H1 (cell line): ENCODE measurements at regions not wholly inside any gene's neighbourhood (a gene's known extent, or its start where the extent isn't known, plus 50 kb on each side); places are given as distances from the start of the nearest gene placed in this dataset.

Source experiments
- CTCF ChIA-PET: fragments of 300-600 bp; sonication (Branson Sonifier 250); formaldehyde crosslinking; loops from one replicate; lab custom pipeline; 2021; ENCODE audit not compliant: partially characterized antibody; lab: Charles Lee
- POLR2A ChIA-PET: fragments of 300-600 bp; sonication (Branson Sonifier 250); formaldehyde crosslinking; loops from one replicate; lab custom pipeline; 2021; ENCODE audit warnings: inconsistent platforms; ENCODE audit not compliant: partially characterized antibody; lab: Charles Lee
- DNase-seq, 2 experiments: peaks; one replicate each; pipeline versions ENCODE4 v3.0.0 to v3.0.0-alpha.2; 2010 to 2022; ENCODE audit warnings: low spot score in 2 of 2, low read depth in 1 of 2, mixed read lengths in 1 of 2
- FAIRE-seq: peaks from 2 replicates; lab custom pipeline; 2011; peaks lifted over from hg19 to GRCh38; lab: Jason Lieb, UNC
- H2AFZ ChIP-seq: 2 replicates; pipeline ENCODE4 v1.8.1; 2012; ENCODE audit warnings: low read length, inconsistent platforms
- H2AK5ac ChIP-seq: 2 replicates; pipeline ENCODE4 v1.6.1; 2013; ENCODE audit warnings: low read depth, low read length
- H2BK120ac ChIP-seq: replicated peaks from 2 replicates; pipeline ENCODE3; 2013; ENCODE audit warnings: low read depth, low read length, inconsistent platforms
- H2BK12ac ChIP-seq: 2 replicates; pipeline ENCODE4 v1.6.1; 2013; ENCODE audit warnings: low read depth, low read length
- H2BK15ac ChIP-seq: 2 replicates; pipeline ENCODE4 v1.6.1; 2013; ENCODE audit warnings: low read length
- H2BK20ac ChIP-seq: 2 replicates; pipeline ENCODE4 v1.6.1; 2013; ENCODE audit warnings: low read length
- H2BK5ac ChIP-seq: 2 replicates; pipeline ENCODE4 v1.6.1; 2013; ENCODE audit warnings: low read depth, low read length
- H3K14ac ChIP-seq: 2 replicates; pipeline ENCODE4 v1.6.1; 2013; ENCODE audit warnings: inconsistent platforms; ENCODE audit not compliant: insufficient read length
- H3K18ac ChIP-seq: 2 replicates; pipeline ENCODE4 v1.6.1; 2013; ENCODE audit warnings: low read length; ENCODE audit errors: extremely low read depth
- H3K23ac ChIP-seq: 2 replicates; pipeline ENCODE4 v1.6.1; 2013; ENCODE audit warnings: inconsistent platforms; ENCODE audit not compliant: insufficient read length
- H3K23me2 ChIP-seq: 2 replicates; pipeline ENCODE4 v1.6.1; 2013; ENCODE audit warnings: low read depth, low read length
- H3K27ac ChIP-seq: 2 replicates; pipeline ENCODE4 v1.6.1; 2011; ENCODE audit warnings: low read depth, low read length, inconsistent platforms
- H3K27me3 ChIP-seq, 4 experiments: replicated peaks in 1 of 4; 1 replicate in 1 of 4; 2 replicates in 3 of 4; pipeline versions ENCODE4 v1.6.1 to v1.8.1; 2011 to 2013; ENCODE audit warnings: low read length in 3 of 4, mild to moderate bottlenecking in 3 of 4, inconsistent platforms in 2 of 4, mixed read lengths in 2 of 4, moderate library complexity in 1 of 4; ENCODE audit not compliant: control insufficient read depth in 3 of 4, insufficient read depth in 3 of 4; ENCODE audit errors: extremely low read depth in 1 of 4
- H3K36me3 ChIP-seq, 4 experiments: 2 replicates each; pipeline versions ENCODE4 v1.6.1 to v1.8.1; 2011 to 2013; ENCODE audit warnings: mild to moderate bottlenecking in 4 of 4, low read length in 3 of 4, moderate library complexity in 2 of 4, control low read depth in 1 of 4, inconsistent platforms in 1 of 4; ENCODE audit not compliant: insufficient read depth in 4 of 4, control insufficient read depth in 2 of 4
- H3K4ac ChIP-seq: replicated peaks from 2 replicates; pipeline ENCODE3; 2013; ENCODE audit warnings: low read length, low read depth, mixed read lengths, inconsistent platforms; ENCODE audit not compliant: insufficient read length
- H3K4me1 ChIP-seq, 4 experiments: replicated peaks in 1 of 4; 1 replicate in 1 of 4; 2 replicates in 3 of 4; pipeline versions ENCODE4 v1.6.1 to v1.8.1; 2011 to 2013; ENCODE audit warnings: low read length in 3 of 4, inconsistent platforms in 2 of 4, mixed read lengths in 1 of 4; ENCODE audit not compliant: insufficient read depth in 4 of 4, control insufficient read depth in 3 of 4
- H3K4me2 ChIP-seq, 2 experiments: 2 replicates each; pipeline versions ENCODE4 v1.6.1 to v1.8.1; 2011 to 2013; ENCODE audit warnings: low read depth in 2 of 2, low read length in 2 of 2, control low read depth in 1 of 2, inconsistent platforms in 1 of 2, mild to moderate bottlenecking in 1 of 2; ENCODE audit not compliant: insufficient read depth in 1 of 2
- H3K4me3 ChIP-seq, 4 experiments: fragments of 200-600, 300-600 bp in 1 of 4; sonication (generic), shearing (Covaris generic), sonication (Bioruptor Twin) in 1 of 4; 2 replicates each; pipeline versions ENCODE4 v1.5.1 to v1.8.1; 2011 to 2016; ENCODE audit warnings: low read length in 4 of 4, low read depth in 3 of 4, control low read depth in 2 of 4, inconsistent platforms in 2 of 4, mild to moderate bottlenecking in 2 of 4, mixed read lengths in 1 of 4, moderate library complexity in 1 of 4; ENCODE audit not compliant: insufficient read depth in 2 of 4; ENCODE audit errors: extremely low read depth in 1 of 4
- H3K56ac ChIP-seq: replicated peaks from 2 replicates; pipeline ENCODE3; 2013; ENCODE audit warnings: low read depth, mild to moderate bottlenecking, mixed read lengths, low read length, inconsistent platforms; ENCODE audit not compliant: insufficient read length
- H3K79me1 ChIP-seq: 2 replicates; pipeline ENCODE4 v1.6.1; 2013; ENCODE audit warnings: low read depth, low read length, control low read depth
- H3K79me2 ChIP-seq, 2 experiments: 2 replicates each; pipeline versions ENCODE4 v1.6.1 to v1.8.1; 2012 to 2013; ENCODE audit warnings: low read length in 2 of 2, mild to moderate bottlenecking in 2 of 2, inconsistent platforms in 1 of 2; ENCODE audit not compliant: insufficient read depth in 2 of 2, control insufficient read depth in 1 of 2
- H3K9ac ChIP-seq, 4 experiments: replicated peaks in 1 of 4; 1 replicate in 1 of 4; 2 replicates in 3 of 4; pipeline versions ENCODE4 v1.6.1 to v1.8.1; 2011 to 2013; ENCODE audit warnings: low read depth in 3 of 4, low read length in 3 of 4, control low read depth in 2 of 4, mild to moderate bottlenecking in 2 of 4, moderate library complexity in 2 of 4, inconsistent platforms in 1 of 4; ENCODE audit errors: extremely low read depth in 1 of 4
- H3K9me3 ChIP-seq, 2 experiments: 2 replicates each; pipeline versions ENCODE4 v1.6.1 to v1.8.1; 2012 to 2013; ENCODE audit warnings: mild to moderate bottlenecking in 2 of 2, moderate library complexity in 2 of 2, control low read depth in 1 of 2, inconsistent platforms in 1 of 2, low read depth in 1 of 2, low read length in 1 of 2, mixed read lengths in 1 of 2; ENCODE audit not compliant: insufficient read depth in 2 of 2
- H4K20me1 ChIP-seq, 2 experiments: replicated peaks in 1 of 2; 2 replicates each; pipeline versions ENCODE3 to v1.8.1; 2011 to 2013; ENCODE audit warnings: inconsistent platforms in 2 of 2, low read length in 2 of 2, mild to moderate bottlenecking in 1 of 2; ENCODE audit not compliant: insufficient read depth in 2 of 2, control insufficient read depth in 1 of 2
- H4K5ac ChIP-seq: 2 replicates; pipeline ENCODE4 v1.6.1; 2013; ENCODE audit warnings: low read length, low read depth, mixed read lengths, inconsistent platforms; ENCODE audit not compliant: insufficient read length
- H4K8ac ChIP-seq: 2 replicates; pipeline ENCODE4 v1.8.0; 2013; ENCODE audit warnings: mild to moderate bottlenecking, moderate library complexity, low read length, inconsistent platforms; ENCODE audit not compliant: insufficient read depth; ENCODE audit errors: extremely low read depth
- H4K91ac ChIP-seq: replicated peaks from 2 replicates; pipeline ENCODE3; 2013; ENCODE audit warnings: low read length, mixed read lengths, inconsistent platforms; ENCODE audit not compliant: insufficient read length
- ASH2L ChIP-seq: fragments of 200-600, 300-600 bp; sonication (generic); IDR thresholded peaks from one replicate; pipeline ENCODE4 v1.7.1; 2017; ENCODE audit warnings: low read length
- CTBP2 ChIP-seq: IDR thresholded peaks from 2 replicates; pipeline ENCODE4 v1.7.0; 2011; ENCODE audit warnings: borderline replicate concordance, mild to moderate bottlenecking, moderate library complexity, mixed read lengths, low read length; ENCODE audit not compliant: insufficient read depth, insufficient read length
- E2F6 ChIP-seq: IDR thresholded peaks from 2 replicates; pipeline ENCODE4 v1.6.1; 2012; ENCODE audit warnings: inconsistent platforms
- EZH2 ChIP-seq: fragments of 200-600 bp; sonication (generic); IDR thresholded peaks from 2 replicates; pipeline ENCODE4 v1.7.1; 2012; ENCODE audit warnings: low read depth, mild to moderate bottlenecking, moderate library complexity, low read length, inconsistent platforms; ENCODE audit not compliant: severe bottlenecking
- PHF8 ChIP-seq: fragments of 200-600 bp; sonication (generic); conservative IDR thresholded peaks from 2 replicates; pipeline ENCODE4 v1.7.1; 2012; ENCODE audit warnings: low read depth, mild to moderate bottlenecking, inconsistent platforms, low read length, moderate library complexity
- RAD21 ChIP-seq, 2 experiments: IDR thresholded peaks in 1 of 2; conservative IDR thresholded peaks in 1 of 2; 2 replicates each; pipeline ENCODE4 v1.6.1; 2011; ENCODE audit warnings: low read depth in 2 of 2, low read length in 2 of 2, improper control_type of control experiment in 1 of 2, inconsistent platforms in 1 of 2, mild to moderate bottlenecking in 1 of 2, moderate library complexity in 1 of 2
- RXRA ChIP-seq: IDR thresholded peaks from 2 replicates; pipeline ENCODE4 v1.6.1; 2011; ENCODE audit warnings: low read depth, mild to moderate bottlenecking, low read length, moderate library complexity; ENCODE audit not compliant: insufficient read depth
- SIN3A ChIP-seq, 2 experiments: IDR thresholded peaks in 1 of 2; conservative IDR thresholded peaks in 1 of 2; 2 replicates each; pipeline ENCODE4 v1.6.1; 2011 to 2012; ENCODE audit warnings: low read length in 2 of 2, improper control_type of control experiment in 1 of 2, low read depth in 1 of 2, mild to moderate bottlenecking in 1 of 2
- SIRT6 ChIP-seq: IDR thresholded peaks from one replicate; pipeline ENCODE4 v1.7.1; 2012; ENCODE audit warnings: low read length, inconsistent platforms
- SIX5 ChIP-seq: IDR thresholded peaks from 2 replicates; pipeline ENCODE4 v1.6.1; 2011; ENCODE audit warnings: mild to moderate bottlenecking, low read depth, low read length
- TAF1 ChIP-seq: IDR thresholded peaks from 2 replicates; pipeline ENCODE4 v1.6.1; 2011; ENCODE audit warnings: mild to moderate bottlenecking, low read depth, low read length
- TCF12 ChIP-seq: IDR thresholded peaks from 2 replicates; pipeline ENCODE4 v1.6.1; 2011; ENCODE audit warnings: low read depth, mild to moderate bottlenecking, low read length
- WGBS, 2 experiments: shearing (Covaris generic) in 1 of 2; methylation state at CpG; one replicate each; pipeline versions ENCODE4 v1.1.6 to v1.1.7; 2013 to 2015; ENCODE audit warnings: low lambda C conversion rate in 2 of 2, mixed read lengths in 2 of 2, inconsistent platforms in 1 of 2, low coverage in 1 of 2, missing lambda C conversion rate in 1 of 2; ENCODE audit not compliant: insufficient replicate concordance in 2 of 2, insufficient coverage in 1 of 2, insufficient read length in 1 of 2; ENCODE audit errors: extremely low coverage in 1 of 2, missing lambda C conversion rate in 1 of 2; 5-methylcytosine and 5-hydroxymethylcytosine counted together
- TF ChIP-seq, protein P1 (sequence below): IDR thresholded peaks from 2 replicates; pipeline ENCODE4 v1.6.1; 2012; ENCODE audit warnings: inconsistent platforms

DNA sequence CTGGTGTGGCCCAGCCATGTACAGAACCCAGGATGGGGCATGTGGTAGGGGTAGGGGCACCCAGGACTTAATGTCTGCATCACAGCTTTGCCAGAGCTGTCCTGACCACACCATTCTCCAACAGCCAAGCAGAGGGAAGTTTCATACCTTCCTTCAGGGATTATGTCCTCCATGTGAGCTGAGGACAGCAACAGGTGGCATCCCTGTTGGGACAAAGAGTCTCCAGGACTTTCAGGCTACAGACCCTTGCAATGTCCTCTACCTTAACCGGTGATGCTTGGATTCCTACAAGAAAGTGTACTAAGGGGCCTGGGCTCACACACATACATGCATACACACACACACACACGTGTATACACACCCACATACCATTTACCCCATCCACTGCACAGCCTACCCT is 227.0 kb upstream of the SIX2 start:
- Histone ChIP-seq H4K5ac (no peak overlapping the region), H4K8ac (no peak overlapping the region), H3K4me3 (no peak overlapping the region), H2BK5ac (no peak overlapping the region), H3K79me1 (no peaks in the 10 kb centered on the region), H4K91ac (peak overlapping the region; percentile 9), H3K4me2 (no peak overlapping the region), H2BK120ac (no peak overlapping the region), H2BK20ac (no peak overlapping the region), H3K4ac (no peak overlapping the region), H3K27me3 (no peaks in the 10 kb centered on the region), H3K23ac (no peak overlapping the region), H2BK12ac (no peak overlapping the region), H2AK5ac (no peak overlapping the region), H3K9me3 (no peaks in the 10 kb centered on the region), H3K56ac (no peak overlapping the region), H3K18ac (no peak overlapping the region), H3K23me2 (no peaks in the 10 kb centered on the region), H3K14ac (no peak overlapping the region), H3K9ac (no peak overlapping the region), H3K27ac (no peak overlapping the region), H2AFZ (no peak overlapping the region), H2BK15ac (0 out of 2 replicates have a peak overlapping the region, but pooled peaks have one; percentile 88), H3K4me1 (peaks cover 0 to under 1% (median 0%) of the 10 kb centered on the region in 4 experiments; a peak in 1 of 7 replicates), H3K79me2 (no peaks in the 10 kb centered on the region), H3K36me3 (no peaks in the 10 kb centered on the region), H4K20me1 (no peaks in the 10 kb centered on the region)
- WGBS, 2 experiments: 95% methylated on average over 2 of the region's 2 CpGs; no CpG with 5 or more reads in 1 of the 2 experiments
- FAIRE-seq: no peak
- POLR2A ChIA-PET: no interaction called here
- CTCF ChIA-PET: interaction anchor here (0.9 kb wide), 1 partner anchor 11 kb away, joined by 3 read pairs; no protein-coding TSS in a partner anchor
- no peak for DNase-seq
- TF ChIP-seq CTBP2 (no peak), TCF12 (no peak), SIRT6 (no peak), PHF8 (no peak), RXRA (no peak), ASH2L (no peak), SIX5 (no peak), SIN3A (conservative IDR thresholded peaks at IDR 0.05 in 1 of 2, IDR thresholded peaks at IDR 0.05 in 1 of 2; ENCODE audit: low read depth in 1 of 2, low read length in 2 of 2) (no peak), EZH2 (no peak), E2F6 (no peak), TAF1 (no peak), RAD21 (IDR thresholded peaks at IDR 0.05 in 1 of 2, conservative IDR thresholded peaks at IDR 0.05 in 1 of 2; ENCODE audit: low read depth in 2 of 2, low read length in 2 of 2) (no peak)
- TF ChIP-seq, protein P1, sequence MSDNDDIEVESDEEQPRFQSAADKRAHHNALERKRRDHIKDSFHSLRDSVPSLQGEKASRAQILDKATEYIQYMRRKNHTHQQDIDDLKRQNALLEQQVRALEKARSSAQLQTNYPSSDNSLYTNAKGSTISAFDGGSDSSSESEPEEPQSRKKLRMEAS: no peak
